ENCODE measurements at regions not wholly inside any gene's neighbourhood (a gene's known extent, or its start where the extent isn't known, plus 50 kb on each side); places are given as distances from the start of the nearest gene placed in this dataset.

DNA sequence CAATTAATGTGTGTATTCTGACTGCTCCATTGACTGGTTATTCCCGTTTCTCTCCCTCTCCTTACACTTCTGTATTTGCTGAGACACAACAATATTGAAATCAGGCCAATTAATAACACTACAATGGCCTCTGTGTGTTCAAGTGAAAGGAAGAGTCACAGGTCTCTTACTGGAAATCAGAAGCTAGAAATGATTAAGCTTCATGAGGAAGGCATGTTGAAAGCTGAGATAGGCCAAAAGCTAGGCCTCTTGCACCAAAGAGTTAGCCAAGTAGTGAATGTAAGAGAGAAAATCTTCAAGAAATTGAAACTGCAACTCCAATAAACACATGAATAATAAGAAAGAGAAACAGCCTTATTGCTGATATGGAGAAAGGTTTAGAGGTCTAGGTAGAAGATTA, 489.5 kb upstream of the CITED2 start:
- no peak for TF ChIP-seq POLR2A (IDR thresholded peaks at IDR 0.05)
- TF ChIP-seq, protein P1, sequence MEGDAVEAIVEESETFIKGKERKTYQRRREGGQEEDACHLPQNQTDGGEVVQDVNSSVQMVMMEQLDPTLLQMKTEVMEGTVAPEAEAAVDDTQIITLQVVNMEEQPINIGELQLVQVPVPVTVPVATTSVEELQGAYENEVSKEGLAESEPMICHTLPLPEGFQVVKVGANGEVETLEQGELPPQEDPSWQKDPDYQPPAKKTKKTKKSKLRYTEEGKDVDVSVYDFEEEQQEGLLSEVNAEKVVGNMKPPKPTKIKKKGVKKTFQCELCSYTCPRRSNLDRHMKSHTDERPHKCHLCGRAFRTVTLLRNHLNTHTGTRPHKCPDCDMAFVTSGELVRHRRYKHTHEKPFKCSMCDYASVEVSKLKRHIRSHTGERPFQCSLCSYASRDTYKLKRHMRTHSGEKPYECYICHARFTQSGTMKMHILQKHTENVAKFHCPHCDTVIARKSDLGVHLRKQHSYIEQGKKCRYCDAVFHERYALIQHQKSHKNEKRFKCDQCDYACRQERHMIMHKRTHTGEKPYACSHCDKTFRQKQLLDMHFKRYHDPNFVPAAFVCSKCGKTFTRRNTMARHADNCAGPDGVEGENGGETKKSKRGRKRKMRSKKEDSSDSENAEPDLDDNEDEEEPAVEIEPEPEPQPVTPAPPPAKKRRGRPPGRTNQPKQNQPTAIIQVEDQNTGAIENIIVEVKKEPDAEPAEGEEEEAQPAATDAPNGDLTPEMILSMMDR (IDR thresholded peaks at IDR 0.05): no peak

Data from Peyer's patch (tissue), 4 donors.